Subcutaneous abdominal adipose tissue (tissue), 5 donors: ENCODE measurements at regions not wholly inside any gene's neighbourhood (a gene's known extent, or its start where the extent isn't known, plus 50 kb on each side); places are given as distances from the start of the nearest gene placed in this dataset.

Experiments used
- H3K27ac ChIP-seq: one replicate; pipeline ENCODE4 v1.7.0; 2013; ENCODE audit warnings: low read depth, mild to moderate bottlenecking, inconsistent platforms, low read length, moderate library complexity
- H3K27me3 ChIP-seq, 5 donors: one replicate each; pipeline ENCODE4 v1.7.0; 2013; ENCODE audit warnings: low read length in 5 of 5, inconsistent platforms in 1 of 5; ENCODE audit not compliant: control insufficient read depth in 5 of 5, insufficient read depth in 4 of 5
- H3K36me3 ChIP-seq, 5 donors: one replicate each; pipeline ENCODE4 v1.7.0; 2013; ENCODE audit warnings: low read length in 5 of 5; ENCODE audit not compliant: control insufficient read depth in 5 of 5, insufficient read depth in 5 of 5
- H3K4me1 ChIP-seq, 5 donors: one replicate each; pipeline ENCODE4 v1.7.0; 2013; ENCODE audit warnings: low read length in 5 of 5, mild to moderate bottlenecking in 3 of 5, moderate library complexity in 1 of 5; ENCODE audit not compliant: control insufficient read depth in 5 of 5, insufficient read depth in 5 of 5
- H3K4me3 ChIP-seq, 5 donors: one replicate each; pipeline ENCODE4 v1.7.0; 2013; ENCODE audit warnings: low read length in 5 of 5, low read depth in 1 of 5
- H3K9ac ChIP-seq, 5 donors: one replicate each; pipeline ENCODE4 v1.7.0; 2013; ENCODE audit warnings: low read length in 5 of 5, mild to moderate bottlenecking in 4 of 5, moderate library complexity in 3 of 5
- H3K9me3 ChIP-seq, 5 donors: one replicate each; pipeline ENCODE4 v1.7.0; 2013; ENCODE audit warnings: low read length in 5 of 5; ENCODE audit not compliant: control insufficient read depth in 5 of 5
- donor health status: healthy.
- donor health status: healthy.
- donor health status: healthy.
- donor health status: healthy.
- donor health status: healthy.

DNA sequence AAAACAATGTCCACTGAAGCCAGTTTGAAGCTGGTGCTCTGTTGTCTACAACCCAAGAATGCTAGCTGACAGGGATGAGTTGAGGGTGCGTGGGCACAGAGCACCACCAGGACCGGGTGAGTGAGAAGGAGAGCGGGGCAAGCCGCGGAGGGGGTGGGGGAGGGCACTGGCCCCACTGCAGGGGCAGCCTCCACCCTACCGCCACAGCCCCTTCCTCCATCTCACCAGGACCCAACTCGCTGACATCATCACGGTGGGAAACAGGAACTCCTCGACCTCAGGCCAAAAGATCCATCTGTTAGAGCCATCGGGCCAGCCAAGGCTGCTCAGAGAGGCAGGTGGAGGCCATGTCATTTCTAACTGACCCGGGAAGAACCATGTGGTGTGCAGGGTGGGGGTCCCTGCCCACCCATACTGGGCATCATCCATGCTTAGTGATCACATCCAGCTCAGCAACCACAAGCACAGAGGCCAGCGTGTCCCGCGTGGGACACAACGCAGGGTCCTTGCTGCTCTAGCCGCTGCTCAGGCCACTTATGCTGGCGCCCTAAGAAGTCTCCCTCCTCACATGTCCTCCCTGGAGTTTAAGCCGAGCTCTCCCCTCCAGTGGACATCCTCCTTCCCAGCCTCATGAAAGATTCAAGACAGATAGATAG is 57.6 kb upstream of the GATA2 start:
- H3K4me1 ChIP-seq = peaks cover 0 to 45% (median 12%) of the 10 kb centered on the region in 5 donors
- H3K27ac ChIP-seq = no peak overlapping the region
- H3K36me3 ChIP-seq = no peaks in the 10 kb centered on the region
- H3K9me3 ChIP-seq = no peaks in the 10 kb centered on the region
- H3K4me3 ChIP-seq = no peak overlapping the region
- H3K9ac ChIP-seq = no peak overlapping the region
- H3K27me3 ChIP-seq = peaks cover 8 to 28% (median 13%) of the 10 kb centered on the region in 5 donors

DNA sequence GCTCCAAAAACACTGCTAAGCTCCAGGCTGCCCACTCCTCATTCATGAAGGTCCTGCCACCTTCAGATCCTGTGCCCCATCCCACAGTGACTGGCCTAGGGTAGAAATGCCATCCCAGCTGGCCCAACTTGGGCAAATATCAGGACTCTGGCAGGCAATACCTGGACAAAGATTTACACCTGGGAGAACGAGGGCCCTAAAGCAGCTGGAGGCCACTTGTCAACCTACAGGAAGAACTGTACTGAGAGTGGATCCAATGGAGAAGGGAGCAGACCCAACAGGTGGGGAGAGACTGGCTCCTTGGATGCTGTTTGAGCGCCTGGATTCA is 57.1 kb upstream of the GATA2 start:
- no peaks in the 10 kb centered on the region for H3K36me3 ChIP-seq
- H3K27ac ChIP-seq = peak overlapping the region; percentile 33
- peaks cover 0 to 45% (median 9%) of the 10 kb centered on the region in 5 donors for H3K4me1 ChIP-seq

DNA sequence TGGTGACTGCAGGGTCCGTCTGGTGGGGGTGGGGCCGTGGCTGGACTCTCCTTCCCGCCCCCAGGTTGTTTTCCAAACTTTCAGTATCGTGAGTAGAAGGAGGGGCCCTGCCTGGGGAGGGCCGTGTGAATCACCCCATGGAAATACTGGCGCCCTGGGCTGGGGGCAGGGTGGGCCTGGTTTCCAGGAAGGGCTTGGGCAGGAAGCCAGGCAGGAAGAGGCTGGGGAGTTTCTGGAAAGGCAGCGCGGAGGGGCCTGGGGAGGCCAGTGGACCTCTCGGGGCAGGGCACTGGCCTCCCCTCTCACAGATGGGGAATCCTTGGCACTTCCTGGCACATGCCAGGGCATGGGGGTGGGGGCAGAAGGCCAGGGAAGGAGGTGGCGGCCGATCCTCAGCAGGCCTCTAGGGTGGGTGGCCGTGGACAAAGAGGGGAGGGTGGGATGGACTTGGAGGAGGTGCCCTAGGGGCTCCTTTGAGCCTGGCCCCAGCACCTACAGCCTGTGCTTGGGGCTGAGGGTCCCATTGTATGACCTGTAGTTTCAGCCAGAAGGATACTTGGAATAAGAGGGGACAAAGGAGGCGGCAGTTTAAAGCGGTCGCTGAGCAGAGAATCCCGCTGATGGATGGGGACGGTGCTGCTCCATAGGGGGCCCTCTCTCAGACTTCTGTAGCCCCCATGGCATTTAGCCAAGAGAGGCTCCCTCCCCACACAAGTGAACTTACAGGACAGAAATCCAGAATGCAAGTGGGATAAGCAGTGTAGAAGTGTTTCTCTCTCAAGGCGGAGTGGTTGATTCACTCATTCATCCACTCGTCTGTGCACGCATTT is 56.5 kb upstream of the GATA2 start:
- no peak overlapping the region for H3K4me3 ChIP-seq
- peak overlapping the region; percentile 33 for H3K27ac ChIP-seq

More for the DNA sequence above, 57.1 kb upstream of the GATA2 start:
- H3K4me3 ChIP-seq = no peak overlapping the region
- peaks cover 8 to 23% (median 12%) of the 10 kb centered on the region in 5 donors for H3K27me3 ChIP-seq
- no peak overlapping the region for H3K9ac ChIP-seq
- no peaks in the 10 kb centered on the region for H3K9me3 ChIP-seq

DNA sequence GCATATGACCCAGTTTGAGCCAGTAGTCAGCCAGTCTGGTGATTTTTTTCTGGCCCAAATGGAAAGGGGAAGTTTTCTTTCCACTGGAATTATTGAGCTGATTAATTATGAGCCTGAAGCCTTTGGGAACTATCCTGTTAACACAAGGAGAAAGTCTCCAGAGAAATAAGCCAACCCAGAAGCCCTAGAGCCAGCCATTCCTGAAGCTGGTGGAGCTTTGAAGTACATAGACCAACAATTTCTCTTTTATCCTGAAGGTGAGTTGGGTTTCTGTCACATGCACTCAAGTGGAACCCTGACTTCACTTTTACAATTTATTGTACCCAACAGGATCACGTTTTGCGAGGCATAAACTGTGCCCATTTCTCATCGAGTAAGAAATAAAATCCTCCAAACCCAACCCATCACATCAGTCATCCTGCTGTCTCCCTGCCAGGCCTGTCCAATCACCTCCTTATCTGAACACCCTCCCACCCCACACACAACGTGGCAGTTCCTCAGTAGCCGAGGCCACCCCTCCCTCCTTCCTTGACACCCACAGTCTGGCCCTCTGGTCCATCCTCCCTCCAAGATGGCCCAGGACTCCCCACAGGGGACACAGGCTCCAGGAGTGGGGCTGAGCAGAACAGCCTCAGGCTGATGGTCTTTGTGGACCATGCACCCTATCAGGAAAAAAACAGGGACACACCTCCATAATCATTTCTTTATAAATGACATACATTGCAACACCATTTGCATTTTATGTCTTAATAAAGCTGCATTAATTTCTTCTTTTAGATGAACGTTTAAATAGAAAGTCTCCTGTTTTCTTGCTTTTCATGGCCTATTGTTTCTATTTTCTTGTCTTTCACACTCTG is 55.7 kb upstream of the GATA2 start:
- Histone ChIP-seq H3K9me3 (peaks cover 0 to 3% (median 0%) of the 10 kb centered on the region in 5 donors), H3K9ac (no peak overlapping the region), H3K4me3 (no peak overlapping the region), H3K4me1 (peaks cover 0 to 34% (median 9%) of the 10 kb centered on the region in 5 donors), H3K27me3 (peaks cover 0 to 11% (median 3%) of the 10 kb centered on the region in 5 donors), H3K27ac (no peak overlapping the region), H3K36me3 (no peaks in the 10 kb centered on the region)

More for the DNA sequence above, 56.5 kb upstream of the GATA2 start:
- H3K36me3 ChIP-seq = no peaks in the 10 kb centered on the region
- H3K9ac ChIP-seq = no peak overlapping the region
- peaks cover 0 to 39% (median 9%) of the 10 kb centered on the region in 5 donors for H3K4me1 ChIP-seq
- no peaks in the 10 kb centered on the region for H3K9me3 ChIP-seq
- H3K27me3 ChIP-seq = peaks cover 3 to 18% (median 8%) of the 10 kb centered on the region in 5 donors

DNA sequence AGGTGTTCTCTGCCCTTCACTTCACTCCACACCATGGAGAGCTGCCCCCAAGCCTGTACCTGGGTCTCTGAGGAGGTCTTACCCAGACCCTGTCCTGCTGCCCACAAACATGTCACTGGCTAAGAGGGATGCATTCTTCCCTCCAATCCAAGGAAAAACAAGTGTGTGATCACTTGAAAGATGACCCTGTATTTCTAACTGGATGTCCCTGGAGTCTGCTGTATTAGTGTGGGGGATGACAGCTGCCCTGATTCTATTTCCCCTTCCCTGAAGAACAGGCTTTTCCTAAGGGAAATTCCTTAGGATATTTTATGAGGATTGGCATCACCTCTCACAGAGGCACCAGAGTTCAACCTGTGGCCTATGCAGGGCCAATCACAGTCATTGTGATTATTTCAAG is 55.0 kb upstream of the GATA2 start:
- no peaks in the 10 kb centered on the region for H3K36me3 ChIP-seq
- H3K4me1 ChIP-seq = peaks cover 0 to 34% (median 9%) of the 10 kb centered on the region in 5 donors
- H3K9ac ChIP-seq = no peak overlapping the region
- H3K9me3 ChIP-seq = peaks cover 2 to 8% (median 4%) of the 10 kb centered on the region in 5 donors
- peaks cover 0 to 8% (median 3%) of the 10 kb centered on the region in 5 donors for H3K27me3 ChIP-seq
- no peak overlapping the region for H3K4me3 ChIP-seq
- no peak overlapping the region for H3K27ac ChIP-seq

DNA sequence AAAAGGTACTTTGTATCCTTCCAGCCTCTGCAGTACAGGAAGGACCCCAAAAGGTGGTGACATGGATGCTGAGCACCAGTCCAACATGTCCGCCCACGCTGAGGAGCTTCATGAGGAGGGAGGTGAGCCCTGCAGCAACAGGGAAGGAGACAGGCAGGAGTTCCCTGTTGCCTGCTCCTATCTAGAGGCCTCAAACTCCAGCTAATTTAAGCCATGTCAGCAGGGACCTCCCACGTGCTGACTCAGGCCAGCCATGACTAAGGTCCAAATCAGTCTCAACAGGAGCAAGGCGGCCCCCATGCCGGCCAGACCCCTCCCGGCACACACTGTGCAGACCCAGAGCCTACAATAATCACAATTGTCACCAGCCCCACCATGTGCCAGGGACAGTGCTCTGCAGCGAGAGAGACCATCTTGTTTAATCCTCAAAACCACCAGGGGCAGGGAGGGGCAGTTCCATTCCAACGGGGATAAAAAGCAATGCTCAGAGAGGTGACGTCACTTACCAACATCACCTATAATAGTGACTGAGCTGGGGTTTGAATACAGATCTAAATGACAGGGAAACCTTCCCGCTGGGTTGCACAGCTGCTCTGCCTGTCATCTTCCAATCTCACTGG is 54.5 kb upstream of the GATA2 start:
- Histone ChIP-seq H3K9ac (no peak overlapping the region), H3K36me3 (no peaks in the 10 kb centered on the region), H3K9me3 (peaks cover 4 to 12% (median 7%) of the 10 kb centered on the region in 5 donors), H3K27me3 (peaks cover 0 to 8% (median 3%) of the 10 kb centered on the region in 5 donors), H3K27ac (no peak overlapping the region), H3K4me3 (no peak overlapping the region), H3K4me1 (peaks cover 0 to 34% (median 9%) of the 10 kb centered on the region in 5 donors)

DNA sequence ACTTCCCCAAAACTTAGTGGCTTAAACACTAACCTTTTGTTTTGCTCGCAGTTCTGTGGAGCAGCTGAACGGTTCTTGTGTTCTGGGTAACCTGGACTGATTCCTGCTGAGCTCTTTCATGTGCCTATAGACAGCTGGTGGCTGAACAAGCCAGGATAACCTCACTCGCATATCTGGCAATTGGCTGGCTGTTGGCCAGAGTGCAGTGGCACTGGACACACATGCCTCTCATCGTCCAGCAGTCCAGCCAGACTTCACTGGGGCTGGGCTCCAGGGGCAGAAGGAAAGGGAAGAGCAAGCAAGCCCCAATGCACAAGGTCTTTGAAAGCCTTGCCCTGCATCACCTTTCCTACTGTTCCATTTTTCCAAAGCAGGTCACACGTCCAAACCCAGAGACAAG is 53.6 kb upstream of the GATA2 start:
- no peak overlapping the region for H3K9ac ChIP-seq
- no peak overlapping the region for H3K4me3 ChIP-seq
- peaks cover 0 to 34% (median 9%) of the 10 kb centered on the region in 5 donors for H3K4me1 ChIP-seq
- H3K36me3 ChIP-seq = no peaks in the 10 kb centered on the region
- peaks cover 4 to 12% (median 9%) of the 10 kb centered on the region in 5 donors for H3K9me3 ChIP-seq
- H3K27me3 ChIP-seq = peaks cover 0 to 3% (median 3%) of the 10 kb centered on the region in 5 donors
- no peak overlapping the region for H3K27ac ChIP-seq

DNA sequence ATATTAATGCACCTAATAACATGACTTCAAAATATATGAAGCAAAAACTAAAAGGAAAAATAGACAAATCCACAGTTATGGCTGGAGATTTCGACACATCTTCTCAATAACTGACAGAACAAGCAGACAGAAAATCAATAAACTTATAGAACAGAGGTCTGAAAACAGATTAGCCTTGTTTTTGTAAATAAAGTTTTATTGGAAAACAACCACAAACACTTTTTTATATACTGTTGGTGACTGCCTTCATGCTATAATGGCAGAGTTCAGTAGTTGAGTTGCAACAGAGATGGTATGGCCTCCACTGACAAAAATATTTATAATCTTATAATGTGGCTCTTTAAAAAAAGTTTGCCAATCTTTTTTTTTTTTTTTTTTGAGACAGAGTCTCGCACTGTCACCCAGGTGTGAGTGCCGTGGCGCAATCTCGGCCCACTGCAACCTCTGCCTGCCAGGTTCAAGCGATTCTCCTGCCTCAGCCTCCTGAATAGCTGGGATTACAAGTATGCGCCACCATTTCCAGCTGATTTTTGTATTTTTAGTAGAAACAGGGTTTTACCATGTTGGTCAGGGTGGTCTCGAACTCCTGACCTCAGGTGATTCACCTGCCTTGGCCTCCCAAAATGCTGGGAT is 52.2 kb upstream of the GATA2 start:
- Histone ChIP-seq H3K9ac (no peak overlapping the region), H3K4me3 (no peak overlapping the region), H3K9me3 (peaks cover 4 to 14% (median 12%) of the 10 kb centered on the region in 5 donors), H3K4me1 (peaks cover 0 to 27% (median 9%) of the 10 kb centered on the region in 5 donors), H3K27ac (no peak overlapping the region), H3K27me3 (peaks cover 0 to 4% (median 0%) of the 10 kb centered on the region in 5 donors), H3K36me3 (no peaks in the 10 kb centered on the region)

DNA sequence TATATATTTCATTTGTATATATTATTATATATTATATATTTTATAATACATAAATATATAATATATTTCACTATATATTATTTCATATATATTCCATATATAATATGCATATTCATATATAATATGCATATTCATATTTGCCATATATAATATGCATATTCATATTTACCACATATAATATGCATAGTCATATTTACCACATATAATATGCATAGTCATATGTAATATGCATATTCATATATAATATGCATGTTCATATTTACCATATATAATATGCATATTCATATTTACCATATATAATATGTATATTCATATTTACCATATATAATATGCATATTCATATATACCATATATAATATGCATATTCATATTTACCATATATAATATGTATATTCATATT is 51.2 kb upstream of the GATA2 start:
- Histone ChIP-seq H3K36me3 (no peaks in the 10 kb centered on the region), H3K27me3 (peaks cover 0 to 4% (median 0%) of the 10 kb centered on the region in 5 donors), H3K4me3 (no peak overlapping the region), H3K27ac (no peak overlapping the region), H3K9ac (no peak overlapping the region), H3K9me3 (peaks cover 4 to 14% (median 12%) of the 10 kb centered on the region in 5 donors), H3K4me1 (peaks cover 0 to 17% (median 3%) of the 10 kb centered on the region in 5 donors)
